NCI-H2107 treated with DMSO at 0.1 percent for 48 hours (cell line): ENCODE measurements at regions not wholly inside any gene's neighbourhood (a gene's known extent, or its start where the extent isn't known, plus 50 kb on each side); places are given as distances from the start of the nearest gene placed in this dataset.
A peak's percentile ranks its signal among the peaks of the same experiment; 100 is the strongest.
"Not testable (repeated sequence)": the region's sequence is repeated elsewhere in the genome, so short reads cannot be mapped to it uniquely, and the experiment has no call there.

Experiments used
- DNase-seq: peaks from one replicate; lab custom pipeline; 2025; ENCODE audit not compliant: unreplicated experiment; lab: John Stamatoyannopoulos, UW

DNA sequence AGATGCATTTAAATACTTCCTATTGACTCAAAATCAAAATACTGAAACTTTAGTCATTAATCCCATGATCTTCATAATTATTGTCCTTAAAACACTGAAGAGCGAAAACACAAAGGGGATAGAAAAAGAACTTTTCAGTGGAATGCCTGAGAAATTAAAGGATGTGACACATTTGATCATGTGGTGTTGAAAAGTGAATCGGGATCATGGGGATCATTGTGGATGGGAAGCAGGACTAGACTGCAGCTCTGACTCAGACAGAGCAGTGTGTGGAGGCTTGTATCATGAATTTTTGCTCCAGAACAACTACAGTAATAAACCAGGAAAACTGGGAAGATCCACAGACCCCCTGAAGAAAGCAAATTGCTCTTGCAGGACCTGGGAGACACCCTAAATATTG, 161.1 kb upstream of the CXADR start:
- DNase-seq: no peak

DNA sequence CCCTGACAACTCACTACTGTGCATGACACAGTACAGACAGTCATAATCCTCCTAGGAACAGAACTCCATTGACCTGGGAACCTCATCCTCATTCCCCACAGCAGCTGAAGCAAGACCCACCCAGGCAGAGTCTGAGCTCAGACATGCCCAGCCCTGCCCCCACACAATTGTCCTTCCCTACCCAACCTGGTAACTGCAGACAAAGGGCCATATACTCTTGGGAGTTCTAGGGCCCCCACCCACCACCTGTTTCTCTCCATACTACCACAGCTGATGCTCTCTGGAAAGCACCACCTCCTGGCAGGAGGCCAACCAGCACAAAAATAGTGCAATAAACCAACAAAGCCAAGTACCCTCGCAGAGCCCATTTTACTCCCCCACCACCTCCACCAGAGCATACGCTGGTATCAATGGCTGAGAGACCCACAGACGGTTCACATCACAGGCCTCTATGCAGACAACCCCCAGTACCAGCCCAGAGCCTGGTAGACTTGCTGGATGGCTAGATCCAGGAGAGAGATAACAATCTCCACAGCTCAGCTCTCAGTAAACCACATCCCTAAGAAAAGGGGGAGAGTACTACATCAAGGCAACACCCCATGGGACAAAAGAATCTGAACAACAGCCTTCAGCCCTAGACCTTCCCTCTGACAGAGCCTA, 159.7 kb upstream of the CXADR start:
- peak; percentile 97 for DNase-seq

GRCh38 chr21:17359781-17360180, 153.1 kb upstream of the CXADR start:
- DNase-seq: peak; percentile 57

GRCh38 chr21:17368748-17369363, 144.0 kb upstream of the CXADR start:
- DNase-seq: no peak

DNA sequence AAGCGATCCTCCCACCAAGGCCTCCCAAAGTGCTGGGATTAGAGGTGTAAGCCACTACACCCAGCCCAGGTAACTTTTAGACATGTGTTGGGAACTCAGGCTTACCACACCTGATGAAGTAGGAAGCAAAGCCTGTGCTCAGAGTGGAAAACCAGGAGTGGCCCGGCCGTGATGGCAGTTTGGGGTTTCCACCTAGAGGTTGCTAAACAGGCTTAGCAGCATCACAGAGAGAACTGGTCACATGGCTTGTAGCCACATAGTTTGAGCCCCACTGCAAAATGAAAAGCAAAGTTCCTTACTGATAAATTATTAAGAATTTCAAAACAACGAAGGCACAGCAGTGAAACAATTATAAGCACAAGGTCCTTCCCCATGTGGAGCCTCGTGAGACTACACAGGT, 142.6 kb upstream of the CXADR start:
- no peak for DNase-seq

DNA sequence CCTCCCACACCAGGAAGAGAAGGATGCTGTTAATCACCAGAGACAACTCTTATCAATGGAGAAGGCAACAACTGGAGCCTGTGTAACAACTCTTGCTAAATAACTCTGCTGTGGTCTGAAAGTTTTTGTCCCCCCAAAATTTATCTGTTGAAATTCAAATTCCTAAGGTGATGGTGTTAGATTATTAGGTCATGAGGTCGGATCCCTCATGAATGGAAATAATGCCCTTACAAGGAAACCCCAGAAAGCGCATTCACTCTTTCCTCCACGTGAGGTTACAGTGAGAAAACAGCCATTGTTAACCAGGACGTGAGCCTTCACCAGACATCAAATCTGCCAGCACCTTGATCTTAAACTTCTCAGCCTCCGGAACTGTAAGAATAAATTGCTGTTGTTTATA, 141.9 kb upstream of the CXADR start:
- no peak for DNase-seq

GRCh38 chr21:17371450-17371849, 141.4 kb upstream of the CXADR start:
- DNase-seq: no peak

DNA sequence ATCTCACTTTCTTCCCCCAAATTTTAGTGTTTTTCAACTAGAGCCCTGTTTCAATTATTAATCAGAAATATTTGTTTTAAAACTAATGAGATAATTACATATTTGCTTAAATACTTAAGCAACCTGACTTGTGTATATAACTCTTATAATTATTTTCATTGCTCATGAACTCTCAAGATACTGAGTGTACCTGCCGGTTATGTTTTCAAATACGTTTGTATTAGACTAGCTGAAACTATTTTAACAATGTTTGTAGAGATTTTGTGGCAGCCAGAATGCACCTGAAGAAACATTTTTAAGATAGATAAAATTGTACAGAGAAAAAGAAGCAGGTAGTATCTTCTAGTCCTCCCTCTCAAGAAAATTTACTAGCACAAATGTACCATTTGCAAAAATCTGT, 140.6 kb upstream of the CXADR start:
- no peak for DNase-seq

- DNase-seq: peak; percentile 82
Observed at GRCh38 chr21:17386498-17386897, 126.3 kb upstream of the CXADR start.

DNA sequence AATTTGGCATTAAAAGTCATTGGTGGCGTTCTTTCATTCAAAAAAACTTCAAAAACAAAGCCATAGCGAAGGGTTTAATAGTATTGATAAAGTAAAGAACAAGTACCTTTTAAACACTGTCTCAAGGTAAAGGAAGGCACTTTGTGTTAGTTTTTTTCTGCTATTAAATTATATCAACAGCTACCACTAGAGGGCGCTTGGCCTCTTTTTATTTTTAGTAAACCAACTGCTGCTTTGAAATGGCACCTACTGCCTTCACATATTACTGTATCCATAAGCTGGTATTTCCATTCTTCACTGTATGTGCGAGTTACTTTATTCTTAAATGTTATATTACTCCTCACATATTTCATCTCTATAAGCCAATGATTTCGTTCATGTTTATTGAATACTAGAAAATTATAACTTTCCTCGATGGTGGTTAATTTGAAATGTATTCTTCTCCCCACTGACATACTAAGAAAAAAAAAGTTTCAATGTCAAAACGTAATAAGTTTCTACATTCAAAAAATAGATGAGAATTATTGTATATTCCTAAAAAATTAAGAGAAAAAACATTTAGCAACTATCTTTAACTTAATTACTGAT, 125.7 kb upstream of the CXADR start:
- DNase-seq: peak; percentile 94

DNA sequence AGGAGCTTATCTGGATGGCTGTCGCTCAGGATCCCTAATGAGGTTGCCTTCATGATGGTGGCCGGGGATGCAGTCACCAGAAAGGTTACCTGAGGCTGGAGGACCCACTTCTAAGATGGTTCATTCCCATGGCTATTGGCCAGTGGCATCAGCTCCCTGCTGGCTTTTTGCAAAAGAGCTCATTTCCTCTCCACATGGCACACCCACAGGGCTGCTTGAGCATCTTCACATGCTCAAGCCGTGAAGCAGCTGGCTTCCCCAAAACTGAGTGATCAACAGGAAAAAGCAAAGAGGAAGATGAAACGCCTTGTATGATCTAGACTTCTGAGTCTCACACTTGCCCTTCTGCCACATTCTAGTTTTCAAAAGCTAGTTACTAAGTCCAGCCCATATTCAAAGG, 124.6 kb upstream of the CXADR start:
- no peak for DNase-seq

- no peak for DNase-seq
Observed at GRCh38 chr21:17389311-17389710, 123.5 kb upstream of the CXADR start.

DNA sequence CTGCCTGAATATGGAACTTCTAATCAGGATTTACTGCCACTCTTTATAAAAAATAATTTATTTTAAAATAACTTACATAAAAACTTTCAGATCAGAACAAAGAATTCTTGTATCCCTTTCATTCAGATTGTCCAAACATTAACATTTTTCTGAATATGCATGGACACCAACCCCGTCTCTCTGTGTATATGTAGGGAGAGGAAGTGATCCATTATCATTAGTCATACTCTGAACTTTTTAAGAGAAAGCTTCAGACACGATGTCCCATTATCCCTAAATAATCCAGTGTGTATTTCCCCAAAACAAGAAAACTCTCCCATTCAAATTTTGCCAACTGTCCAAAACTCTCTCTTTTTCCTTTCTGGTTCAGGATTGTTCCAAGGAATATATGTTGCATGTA, 122.3 kb upstream of the CXADR start:
- no peak for DNase-seq

GRCh38 chr21:17391811-17392340, 121.0 kb upstream of the CXADR start:
- DNase-seq: no peak

DNA sequence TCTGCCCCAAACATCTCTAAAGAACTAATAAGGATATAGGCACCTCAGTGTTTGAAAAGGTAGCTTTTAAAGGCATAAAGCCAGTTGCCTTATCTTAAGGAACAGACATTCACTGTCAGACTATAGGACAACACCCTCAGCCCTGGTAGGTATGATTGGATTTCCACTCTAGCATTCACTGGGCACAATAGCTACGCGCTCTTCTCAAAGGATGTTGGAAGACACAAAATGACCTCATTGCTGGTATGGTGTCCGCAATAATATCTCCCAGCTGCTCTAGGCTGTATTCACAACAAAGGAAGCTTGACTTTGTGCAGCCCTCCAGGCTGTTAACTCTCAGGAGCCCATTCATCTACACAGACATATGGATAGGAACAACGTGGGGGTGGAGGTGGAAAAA, 119.4 kb upstream of the CXADR start:
- no peak for DNase-seq

- DNase-seq: no peak
Observed at GRCh38 chr21:17396948-17397347, 115.9 kb upstream of the CXADR start.

- no peak for DNase-seq
Observed at GRCh38 chr21:17397703-17398102, 115.1 kb upstream of the CXADR start.

- DNase-seq: not testable (repeated sequence)
Observed at GRCh38 chr21:17398954-17399353, 113.9 kb upstream of the CXADR start.

GRCh38 chr21:17402937-17403336, 109.9 kb upstream of the CXADR start:
- no peak for DNase-seq

DNA sequence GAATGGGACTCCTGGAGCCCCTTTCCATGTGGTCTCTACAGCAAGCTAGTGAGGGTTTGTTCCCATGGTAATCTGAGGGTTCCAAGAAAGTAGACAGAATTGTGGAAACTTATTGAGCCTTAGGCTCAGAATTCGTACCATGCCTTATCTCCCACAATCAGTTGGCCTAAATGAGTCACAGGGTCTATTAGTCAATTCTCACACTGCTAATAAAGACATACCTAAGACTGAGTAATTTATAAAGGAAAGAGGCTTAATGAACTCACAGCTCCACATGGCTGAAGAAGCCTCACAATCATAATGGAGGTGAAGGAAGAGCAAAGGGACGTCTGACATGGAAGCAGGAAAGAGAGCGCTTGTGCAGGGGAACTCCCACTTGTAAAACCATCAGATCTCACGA, 106.6 kb upstream of the CXADR start:
- no peak for DNase-seq

GRCh38 chr21:17414766-17415165, 98.1 kb upstream of the CXADR start:
- DNase-seq: no peak

- DNase-seq: no peak
Observed at GRCh38 chr21:17416139-17416538, 96.7 kb upstream of the CXADR start.
